Breast epithelium (tissue), 3 donors: ENCODE measurements at regions not wholly inside any gene's neighbourhood (a gene's known extent, or its start where the extent isn't known, plus 50 kb on each side); places are given as distances from the start of the nearest gene placed in this dataset.

Experiments used
- CTCF ChIP-seq, 3 donors: fragments of 450-650 bp; IDR thresholded peaks; one replicate each; pipeline ENCODE4 v1.5.1; 2016 to 2017; ENCODE audit warnings: antibody characterized with exemption in 3 of 3, mild to moderate bottlenecking in 3 of 3, moderate library complexity in 3 of 3
- POLR2A ChIP-seq: fragments of 450-650 bp; IDR thresholded peaks from one replicate; pipeline ENCODE4 v1.6.1; 2016; ENCODE audit warnings: antibody characterized with exemption, mild to moderate bottlenecking, moderate library complexity
- POLR2AphosphoS5 ChIP-seq, 3 donors: sonication (generic); formaldehyde crosslinking; IDR thresholded peaks; one replicate each; pipeline ENCODE4 v1.6.1; 2017; ENCODE audit warnings: antibody characterized with exemption in 3 of 3

- TF ChIP-seq CTCF (IDR thresholded peaks at IDR 0.05) (no peak), POLR2A (no peak), POLR2AphosphoS5 (IDR thresholded peaks at IDR 0.05) (no peak)
Observed at GRCh38 chr15:24879492-24879891, 75.3 kb upstream of the SNRPN start.
